WTC11 (cell line): ENCODE measurements at regions not wholly inside any gene's neighbourhood (a gene's known extent, or its start where the extent isn't known, plus 50 kb on each side); places are given as distances from the start of the nearest gene placed in this dataset.

Experiments
- ATAC-seq: fragments of 200-7000 bp; cut with Tn5 transposase; 2 replicates; pipeline ENCODE4 v1.10.0; 2021; ENCODE audit warnings: mild to moderate bottlenecking, moderate library complexity
- CTCF ChIA-PET: fragments of 300-600 bp; sonication (Branson Sonifier 250); formaldehyde crosslinking; loops from one replicate; lab custom pipeline; 2021; ENCODE audit warnings: antibody characterized with exemption; lab: Charles Lee
- POLR2A ChIA-PET: fragments of 350-600 bp; sonication (Branson Sonifier 250); formaldehyde crosslinking; loops from one replicate; lab custom pipeline; 2021; ENCODE audit warnings: antibody characterized with exemption; lab: Charles Lee
- DNase-seq: peaks from one replicate; pipeline ENCODE4 v3.0.0; 2021; ENCODE audit warnings: low spot score
- H3K27ac Mint-ChIP-seq: 2 replicates; pipeline ENCODE4 v1.8.0; 2021; ENCODE audit warnings: mixed read lengths
- H3K27me3 Mint-ChIP-seq: 2 replicates; pipeline ENCODE4 v1.8.0; 2021; ENCODE audit warnings: low read depth, mild to moderate bottlenecking, moderate library complexity, mixed read lengths
- H3K36me3 Mint-ChIP-seq: 2 replicates; pipeline ENCODE4 v1.8.0; 2021; ENCODE audit warnings: mixed read lengths
- H3K4me1 Mint-ChIP-seq: 2 replicates; pipeline ENCODE4 v1.8.0; 2022; ENCODE audit warnings: mixed read lengths
- H3K4me3 Mint-ChIP-seq: 2 replicates; pipeline ENCODE4 v1.8.0; 2021; ENCODE audit warnings: mild to moderate bottlenecking, moderate library complexity, mixed read lengths
- H3K9me3 Mint-ChIP-seq: 2 replicates; pipeline ENCODE4 v1.8.0; 2021; ENCODE audit warnings: mixed read lengths
- E2F4 ChIP-seq: sonication (generic); formaldehyde crosslinking; IDR thresholded peaks from 2 replicates; pipeline ENCODE4 v1.8.1; 2022; ENCODE audit warnings: low read depth, mild to moderate bottlenecking, moderate library complexity, missing genetic modification reagents, borderline replicate concordance
- EMX1 ChIP-seq: fragments of 250-450 bp; sonication (Bioruptor Pico); IDR thresholded peaks from 2 replicates; pipeline ENCODE4 v1.8.0; 2021; ENCODE audit warnings: mild to moderate bottlenecking
- FOXJ3 ChIP-seq: sonication (generic); formaldehyde crosslinking; IDR thresholded peaks from 2 replicates; pipeline ENCODE4 v1.9.0; 2021; ENCODE audit warnings: missing genetic modification reagents, mild to moderate bottlenecking, borderline replicate concordance
- FOXP1 ChIP-seq: sonication (generic); formaldehyde crosslinking; IDR thresholded peaks from 2 replicates; pipeline ENCODE4 v1.8.0; 2022; ENCODE audit warnings: missing genetic modification reagents, mild to moderate bottlenecking, moderate library complexity, borderline replicate concordance
- HMGA2 ChIP-seq: fragments of 250-450 bp; sonication (Bioruptor Pico); IDR thresholded peaks from 2 replicates; pipeline ENCODE4 v1.4.0; 2021; ENCODE audit warnings: mild to moderate bottlenecking, moderate library complexity
- NFATC4 ChIP-seq: fragments of 250-450 bp; sonication (Bioruptor Pico); IDR thresholded peaks from 2 replicates; pipeline ENCODE4 v1.9.0; 2021; ENCODE audit warnings: mild to moderate bottlenecking
- NFE2L1 ChIP-seq: sonication (generic); formaldehyde crosslinking; IDR thresholded peaks from 2 replicates; pipeline ENCODE4 v1.8.1; 2023; ENCODE audit warnings: missing genetic modification reagents
- OVOL2 ChIP-seq: fragments of 250-450 bp; sonication (Bioruptor Pico); IDR thresholded peaks from 2 replicates; pipeline ENCODE4 v1.9.0; 2021; ENCODE audit warnings: mild to moderate bottlenecking, borderline replicate concordance
- PRRX2 ChIP-seq: fragments of 250-450 bp; sonication (Bioruptor Pico); IDR thresholded peaks from 2 replicates; pipeline ENCODE4 v1.8.0; 2021; ENCODE audit warnings: mild to moderate bottlenecking
- SOX15 ChIP-seq: fragments of 250-450 bp; sonication (Bioruptor Pico); IDR thresholded peaks from 2 replicates; pipeline ENCODE4 v1.9.0; 2021; ENCODE audit warnings: mild to moderate bottlenecking
- TP53 ChIP-seq: sonication (generic); formaldehyde crosslinking; IDR thresholded peaks from 2 replicates; pipeline ENCODE4 v1.8.1; 2023; ENCODE audit warnings: mild to moderate bottlenecking, missing genetic modification reagents
- USF2 ChIP-seq: sonication (generic); formaldehyde crosslinking; IDR thresholded peaks from 2 replicates; pipeline ENCODE4 v1.8.1; 2023; ENCODE audit warnings: mild to moderate bottlenecking, missing genetic modification reagents, moderate library complexity
- ZNF121 ChIP-seq: sonication (generic); formaldehyde crosslinking; IDR thresholded peaks from 2 replicates; pipeline ENCODE4 v1.8.0; 2023; ENCODE audit warnings: missing genetic modification reagents
- TF ChIP-seq, protein P1 (sequence below): sonication (generic); formaldehyde crosslinking; IDR thresholded peaks from 2 replicates; pipeline ENCODE4 v1.8.0; 2022; ENCODE audit warnings: missing genetic modification reagents
- TF ChIP-seq, protein P2 (sequence below): fragments of 250-450 bp; sonication (Bioruptor Pico); IDR thresholded peaks from 2 replicates; pipeline ENCODE4 v1.9.0; 2021; ENCODE audit warnings: moderate library complexity, mild to moderate bottlenecking, inconsistent platforms, borderline replicate concordance
- TF ChIP-seq, protein P3 (sequence below): sonication (generic); formaldehyde crosslinking; conservative IDR thresholded peaks from 2 replicates; pipeline ENCODE4 v1.8.1; 2022; ENCODE audit warnings: mild to moderate bottlenecking, missing genetic modification reagents
- TF ChIP-seq, protein P4 (sequence below): sonication (generic); formaldehyde crosslinking; IDR thresholded peaks from 2 replicates; pipeline ENCODE4 v1.8.0; 2023; ENCODE audit warnings: missing genetic modification reagents, mild to moderate bottlenecking, borderline replicate concordance
- TF ChIP-seq, protein P5 (sequence below): sonication (generic); formaldehyde crosslinking; IDR thresholded peaks from 2 replicates; pipeline ENCODE4 v1.8.0; 2023; ENCODE audit warnings: mild to moderate bottlenecking, missing genetic modification reagents

DNA sequence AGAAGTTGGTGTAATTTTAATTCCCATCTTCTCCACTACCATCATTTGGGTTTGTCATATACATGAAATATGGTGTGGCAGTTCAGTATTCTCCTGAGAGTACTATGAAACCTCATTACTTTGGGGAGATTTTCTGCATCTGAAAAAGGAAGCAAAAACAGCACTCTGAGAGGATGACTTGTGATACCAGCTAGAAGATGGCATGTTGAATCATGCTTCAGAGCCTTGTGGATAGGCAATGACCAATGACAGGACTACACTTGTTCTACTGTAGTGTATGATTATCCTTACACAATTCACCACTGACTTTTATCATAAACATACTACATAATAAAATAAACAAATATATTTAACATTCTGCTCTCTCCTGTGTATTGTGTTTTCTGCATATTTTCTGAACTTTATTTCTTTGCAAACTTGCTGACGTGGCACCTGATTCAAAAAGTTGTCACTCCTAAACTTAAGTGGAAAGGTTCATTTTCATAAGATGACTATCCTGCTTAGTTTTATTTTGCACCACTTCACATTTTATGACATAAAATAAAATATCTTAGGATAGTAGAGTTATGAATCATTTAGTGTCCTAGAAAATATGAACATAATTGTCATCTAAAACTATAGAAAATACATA lies 991.3 kb downstream of the FSTL5 start (continued):
- TF ChIP-seq, protein P1, sequence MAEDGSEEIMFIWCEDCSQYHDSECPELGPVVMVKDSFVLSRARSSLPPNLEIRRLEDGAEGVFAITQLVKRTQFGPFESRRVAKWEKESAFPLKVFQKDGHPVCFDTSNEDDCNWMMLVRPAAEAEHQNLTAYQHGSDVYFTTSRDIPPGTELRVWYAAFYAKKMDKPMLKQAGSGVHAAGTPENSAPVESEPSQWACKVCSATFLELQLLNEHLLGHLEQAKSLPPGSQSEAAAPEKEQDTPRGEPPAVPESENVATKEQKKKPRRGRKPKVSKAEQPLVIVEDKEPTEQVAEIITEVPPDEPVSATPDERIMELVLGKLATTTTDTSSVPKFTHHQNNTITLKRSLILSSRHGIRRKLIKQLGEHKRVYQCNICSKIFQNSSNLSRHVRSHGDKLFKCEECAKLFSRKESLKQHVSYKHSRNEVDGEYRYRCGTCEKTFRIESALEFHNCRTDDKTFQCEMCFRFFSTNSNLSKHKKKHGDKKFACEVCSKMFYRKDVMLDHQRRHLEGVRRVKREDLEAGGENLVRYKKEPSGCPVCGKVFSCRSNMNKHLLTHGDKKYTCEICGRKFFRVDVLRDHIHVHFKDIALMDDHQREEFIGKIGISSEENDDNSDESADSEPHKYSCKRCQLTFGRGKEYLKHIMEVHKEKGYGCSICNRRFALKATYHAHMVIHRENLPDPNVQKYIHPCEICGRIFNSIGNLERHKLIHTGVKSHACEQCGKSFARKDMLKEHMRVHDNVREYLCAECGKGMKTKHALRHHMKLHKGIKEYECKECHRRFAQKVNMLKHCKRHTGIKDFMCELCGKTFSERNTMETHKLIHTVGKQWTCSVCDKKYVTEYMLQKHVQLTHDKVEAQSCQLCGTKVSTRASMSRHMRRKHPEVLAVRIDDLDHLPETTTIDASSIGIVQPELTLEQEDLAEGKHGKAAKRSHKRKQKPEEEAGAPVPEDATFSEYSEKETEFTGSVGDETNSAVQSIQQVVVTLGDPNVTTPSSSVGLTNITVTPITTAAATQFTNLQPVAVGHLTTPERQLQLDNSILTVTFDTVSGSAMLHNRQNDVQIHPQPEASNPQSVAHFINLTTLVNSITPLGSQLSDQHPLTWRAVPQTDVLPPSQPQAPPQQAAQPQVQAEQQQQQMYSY (CRISPR knock-in tag) = no peak
- TF ChIP-seq USF2 (CRISPR knock-in tag) (no peak), ZNF121 (no peak), PRRX2 (CRISPR knock-in tag) (no peak), TP53 (CRISPR knock-in tag) (no peak), SOX15 (CRISPR knock-in tag) (no peak), OVOL2 (CRISPR knock-in tag) (no peak), FOXP1 (CRISPR knock-in tag) (no peak)
- TF ChIP-seq, protein P2, sequence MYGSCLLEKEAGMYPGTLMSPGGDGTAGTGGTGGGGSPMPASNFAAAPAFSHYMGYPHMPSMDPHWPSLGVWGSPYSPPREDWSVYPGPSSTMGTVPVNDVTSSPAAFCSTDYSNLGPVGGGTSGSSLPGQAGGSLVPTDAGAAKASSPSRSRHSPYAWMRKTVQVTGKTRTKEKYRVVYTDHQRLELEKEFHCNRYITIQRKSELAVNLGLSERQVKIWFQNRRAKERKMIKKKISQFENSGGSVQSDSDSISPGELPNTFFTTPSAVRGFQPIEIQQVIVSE = no peak
- TF ChIP-seq, protein P3, sequence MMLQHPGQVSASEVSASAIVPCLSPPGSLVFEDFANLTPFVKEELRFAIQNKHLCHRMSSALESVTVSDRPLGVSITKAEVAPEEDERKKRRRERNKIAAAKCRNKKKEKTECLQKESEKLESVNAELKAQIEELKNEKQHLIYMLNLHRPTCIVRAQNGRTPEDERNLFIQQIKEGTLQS (CRISPR knock-in tag) = no peak
- TF ChIP-seq, protein P4, sequence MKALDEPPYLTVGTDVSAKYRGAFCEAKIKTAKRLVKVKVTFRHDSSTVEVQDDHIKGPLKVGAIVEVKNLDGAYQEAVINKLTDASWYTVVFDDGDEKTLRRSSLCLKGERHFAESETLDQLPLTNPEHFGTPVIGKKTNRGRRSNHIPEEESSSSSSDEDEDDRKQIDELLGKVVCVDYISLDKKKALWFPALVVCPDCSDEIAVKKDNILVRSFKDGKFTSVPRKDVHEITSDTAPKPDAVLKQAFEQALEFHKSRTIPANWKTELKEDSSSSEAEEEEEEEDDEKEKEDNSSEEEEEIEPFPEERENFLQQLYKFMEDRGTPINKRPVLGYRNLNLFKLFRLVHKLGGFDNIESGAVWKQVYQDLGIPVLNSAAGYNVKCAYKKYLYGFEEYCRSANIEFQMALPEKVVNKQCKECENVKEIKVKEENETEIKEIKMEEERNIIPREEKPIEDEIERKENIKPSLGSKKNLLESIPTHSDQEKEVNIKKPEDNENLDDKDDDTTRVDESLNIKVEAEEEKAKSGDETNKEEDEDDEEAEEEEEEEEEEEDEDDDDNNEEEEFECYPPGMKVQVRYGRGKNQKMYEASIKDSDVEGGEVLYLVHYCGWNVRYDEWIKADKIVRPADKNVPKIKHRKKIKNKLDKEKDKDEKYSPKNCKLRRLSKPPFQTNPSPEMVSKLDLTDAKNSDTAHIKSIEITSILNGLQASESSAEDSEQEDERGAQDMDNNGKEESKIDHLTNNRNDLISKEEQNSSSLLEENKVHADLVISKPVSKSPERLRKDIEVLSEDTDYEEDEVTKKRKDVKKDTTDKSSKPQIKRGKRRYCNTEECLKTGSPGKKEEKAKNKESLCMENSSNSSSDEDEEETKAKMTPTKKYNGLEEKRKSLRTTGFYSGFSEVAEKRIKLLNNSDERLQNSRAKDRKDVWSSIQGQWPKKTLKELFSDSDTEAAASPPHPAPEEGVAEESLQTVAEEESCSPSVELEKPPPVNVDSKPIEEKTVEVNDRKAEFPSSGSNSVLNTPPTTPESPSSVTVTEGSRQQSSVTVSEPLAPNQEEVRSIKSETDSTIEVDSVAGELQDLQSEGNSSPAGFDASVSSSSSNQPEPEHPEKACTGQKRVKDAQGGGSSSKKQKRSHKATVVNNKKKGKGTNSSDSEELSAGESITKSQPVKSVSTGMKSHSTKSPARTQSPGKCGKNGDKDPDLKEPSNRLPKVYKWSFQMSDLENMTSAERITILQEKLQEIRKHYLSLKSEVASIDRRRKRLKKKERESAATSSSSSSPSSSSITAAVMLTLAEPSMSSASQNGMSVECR (CRISPR knock-in tag) = no peak

DNA sequence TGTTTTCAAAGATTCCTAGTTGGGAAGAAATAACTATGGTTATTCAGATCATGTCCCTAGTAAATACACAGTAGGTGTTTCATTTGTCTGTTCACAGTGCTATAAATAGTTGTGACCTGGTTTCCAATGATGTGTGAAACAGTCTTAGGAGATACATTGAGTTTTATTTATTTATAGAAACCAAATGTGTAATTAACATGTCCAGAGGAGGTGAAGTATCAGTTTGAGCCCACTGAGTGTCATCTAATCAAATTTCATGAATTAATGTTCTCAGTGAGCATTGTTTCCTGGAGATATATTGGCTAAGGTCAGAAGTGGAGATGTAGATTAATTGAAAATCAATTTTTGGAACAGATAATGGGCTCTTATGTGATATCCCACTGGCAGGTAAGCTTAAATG lies 996.3 kb downstream of the FSTL5 start:
- Mint-ChIP-seq H3K9me3 (no peaks in the 10 kb centered on the region), H3K4me1 (peaks cover 16% of the 10 kb centered on the region), H3K27ac (no peak overlapping the region), H3K36me3 (no peaks in the 10 kb centered on the region), H3K27me3 (no peaks in the 10 kb centered on the region), H3K4me3 (no peak overlapping the region)
- DNase-seq = no peak
- ATAC-seq = no peak
- CTCF ChIA-PET = no interaction called here
- POLR2A ChIA-PET = no interaction called here
- TF ChIP-seq, protein P1 (CRISPR knock-in tag) = no peak
- TF ChIP-seq, protein P3 (CRISPR knock-in tag) = no peak
- TF ChIP-seq, protein P5, sequence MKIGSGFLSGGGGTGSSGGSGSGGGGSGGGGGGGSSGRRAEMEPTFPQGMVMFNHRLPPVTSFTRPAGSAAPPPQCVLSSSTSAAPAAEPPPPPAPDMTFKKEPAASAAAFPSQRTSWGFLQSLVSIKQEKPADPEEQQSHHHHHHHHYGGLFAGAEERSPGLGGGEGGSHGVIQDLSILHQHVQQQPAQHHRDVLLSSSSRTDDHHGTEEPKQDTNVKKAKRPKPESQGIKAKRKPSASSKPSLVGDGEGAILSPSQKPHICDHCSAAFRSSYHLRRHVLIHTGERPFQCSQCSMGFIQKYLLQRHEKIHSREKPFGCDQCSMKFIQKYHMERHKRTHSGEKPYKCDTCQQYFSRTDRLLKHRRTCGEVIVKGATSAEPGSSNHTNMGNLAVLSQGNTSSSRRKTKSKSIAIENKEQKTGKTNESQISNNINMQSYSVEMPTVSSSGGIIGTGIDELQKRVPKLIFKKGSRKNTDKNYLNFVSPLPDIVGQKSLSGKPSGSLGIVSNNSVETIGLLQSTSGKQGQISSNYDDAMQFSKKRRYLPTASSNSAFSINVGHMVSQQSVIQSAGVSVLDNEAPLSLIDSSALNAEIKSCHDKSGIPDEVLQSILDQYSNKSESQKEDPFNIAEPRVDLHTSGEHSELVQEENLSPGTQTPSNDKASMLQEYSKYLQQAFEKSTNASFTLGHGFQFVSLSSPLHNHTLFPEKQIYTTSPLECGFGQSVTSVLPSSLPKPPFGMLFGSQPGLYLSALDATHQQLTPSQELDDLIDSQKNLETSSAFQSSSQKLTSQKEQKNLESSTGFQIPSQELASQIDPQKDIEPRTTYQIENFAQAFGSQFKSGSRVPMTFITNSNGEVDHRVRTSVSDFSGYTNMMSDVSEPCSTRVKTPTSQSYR = no peak
- TF ChIP-seq FOXJ3 = no peak
- no peak for TF ChIP-seq NFATC4 (CRISPR knock-in tag)
- TF ChIP-seq E2F4 (CRISPR knock-in tag) = no peak
- TF ChIP-seq NFE2L1 (CRISPR knock-in tag) = no peak
- TF ChIP-seq HMGA2 = no peak
- TF ChIP-seq EMX1 = no peak
